ENCODE measurements at regions not wholly inside any gene's neighbourhood (a gene's known extent, or its start where the extent isn't known, plus 50 kb on each side); places are given as distances from the start of the nearest gene placed in this dataset.

DNA sequence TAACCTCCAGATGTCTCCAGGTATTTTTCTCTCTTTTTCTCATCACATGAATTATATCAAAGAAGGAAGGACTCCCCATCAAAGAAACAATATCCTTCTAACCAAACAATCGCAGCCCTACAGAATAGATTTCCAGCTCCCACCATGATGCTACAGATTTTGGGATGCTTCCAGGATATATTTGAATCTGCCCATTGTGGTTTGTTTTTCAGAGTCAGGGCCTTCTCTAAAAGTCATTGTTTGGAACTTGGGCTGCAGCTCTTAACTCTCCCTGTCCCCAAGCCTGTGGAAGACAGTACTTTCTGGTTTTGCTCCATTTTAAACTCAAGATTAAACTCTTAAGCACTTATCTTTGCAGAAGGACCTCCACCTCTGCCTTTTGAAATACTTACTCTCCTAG lies 223.2 kb downstream of the PMAIP1 start:
- DNase-seq = no peak
- ATAC-seq (ENCODE audit: insufficient read depth, low FRiP score) = no peak
- no peak overlapping the region for H3K4me3 ChIP-seq
- no peaks in the 10 kb centered on the region for H3K27me3 ChIP-seq (ENCODE audit: control insufficient read depth in 3 of 3, insufficient read depth in 3 of 3, low read length in 2 of 3)
- no peak overlapping the region for H3K27ac ChIP-seq (ENCODE audit: low read depth in 1 of 2, low read length in 1 of 2)
- TF ChIP-seq, protein P1, sequence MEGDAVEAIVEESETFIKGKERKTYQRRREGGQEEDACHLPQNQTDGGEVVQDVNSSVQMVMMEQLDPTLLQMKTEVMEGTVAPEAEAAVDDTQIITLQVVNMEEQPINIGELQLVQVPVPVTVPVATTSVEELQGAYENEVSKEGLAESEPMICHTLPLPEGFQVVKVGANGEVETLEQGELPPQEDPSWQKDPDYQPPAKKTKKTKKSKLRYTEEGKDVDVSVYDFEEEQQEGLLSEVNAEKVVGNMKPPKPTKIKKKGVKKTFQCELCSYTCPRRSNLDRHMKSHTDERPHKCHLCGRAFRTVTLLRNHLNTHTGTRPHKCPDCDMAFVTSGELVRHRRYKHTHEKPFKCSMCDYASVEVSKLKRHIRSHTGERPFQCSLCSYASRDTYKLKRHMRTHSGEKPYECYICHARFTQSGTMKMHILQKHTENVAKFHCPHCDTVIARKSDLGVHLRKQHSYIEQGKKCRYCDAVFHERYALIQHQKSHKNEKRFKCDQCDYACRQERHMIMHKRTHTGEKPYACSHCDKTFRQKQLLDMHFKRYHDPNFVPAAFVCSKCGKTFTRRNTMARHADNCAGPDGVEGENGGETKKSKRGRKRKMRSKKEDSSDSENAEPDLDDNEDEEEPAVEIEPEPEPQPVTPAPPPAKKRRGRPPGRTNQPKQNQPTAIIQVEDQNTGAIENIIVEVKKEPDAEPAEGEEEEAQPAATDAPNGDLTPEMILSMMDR (IDR thresholded peaks at IDR 0.05; ENCODE audit: control extremely low read depth, extremely low read depth) = no peak
- peaks cover 0 to 4% (median 0%) of the 10 kb centered on the region in 4 donors for H3K9me3 ChIP-seq (ENCODE audit: control insufficient read depth in 4 of 4, insufficient read depth in 3 of 4, low read length in 3 of 4)
- H3K9ac ChIP-seq (ENCODE audit: insufficient read depth in 1 of 2, low read length in 2 of 2) = no peak overlapping the region
- H3K36me3 ChIP-seq (ENCODE audit: control insufficient read depth in 4 of 4, insufficient read depth in 4 of 4, low read length in 4 of 4) = no peaks in the 10 kb centered on the region
- no peaks in the 10 kb centered on the region for H3K4me1 ChIP-seq (ENCODE audit: control insufficient read depth in 5 of 5, insufficient read depth in 5 of 5, low read length in 5 of 5)
- WGBS, 2 donors = 92 to 96% methylated on average over 1 of the region's 1 CpG

DNA sequence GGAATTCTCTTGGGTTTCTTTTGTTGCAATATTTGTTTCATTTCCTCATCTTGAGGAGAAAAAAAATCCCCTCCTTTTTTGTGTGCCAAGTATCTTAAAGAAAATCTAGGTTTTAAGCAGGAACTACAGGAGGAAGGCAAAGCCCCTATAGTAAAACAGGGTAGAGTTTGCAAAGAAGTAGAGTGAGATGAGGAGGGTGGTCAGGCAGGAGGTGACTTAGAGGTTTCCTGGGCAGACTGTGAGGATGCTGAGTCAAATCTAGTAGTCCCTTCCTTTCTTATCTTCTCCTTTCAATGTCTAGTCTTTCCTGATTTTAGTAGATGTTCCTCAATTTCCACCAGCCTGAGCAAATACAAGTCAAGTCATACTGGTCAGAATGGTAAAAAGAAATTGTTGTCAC lies 222.5 kb downstream of the PMAIP1 start:
- Histone ChIP-seq H3K9ac (ENCODE audit: insufficient read depth in 1 of 2, low read length in 2 of 2) (no peak overlapping the region), H3K9me3 (ENCODE audit: control insufficient read depth in 4 of 4, insufficient read depth in 3 of 4, low read length in 3 of 4) (peaks cover 0 to 2% (median 0%) of the 10 kb centered on the region in 4 donors), H3K27me3 (ENCODE audit: control insufficient read depth in 3 of 3, insufficient read depth in 3 of 3, low read length in 2 of 3) (no peaks in the 10 kb centered on the region), H3K4me1 (ENCODE audit: control insufficient read depth in 5 of 5, insufficient read depth in 5 of 5, low read length in 5 of 5) (no peaks in the 10 kb centered on the region), H3K27ac (ENCODE audit: low read depth in 1 of 2, low read length in 1 of 2) (no peak overlapping the region), H3K4me3 (no peak overlapping the region), H3K36me3 (ENCODE audit: control insufficient read depth in 4 of 4, insufficient read depth in 4 of 4, low read length in 4 of 4) (no peaks in the 10 kb centered on the region)
- TF ChIP-seq, protein P1 (IDR thresholded peaks at IDR 0.05; ENCODE audit: control extremely low read depth, extremely low read depth) = no peak
- DNase-seq = no peak
- ATAC-seq (ENCODE audit: insufficient read depth, low FRiP score) = no peak

DNA sequence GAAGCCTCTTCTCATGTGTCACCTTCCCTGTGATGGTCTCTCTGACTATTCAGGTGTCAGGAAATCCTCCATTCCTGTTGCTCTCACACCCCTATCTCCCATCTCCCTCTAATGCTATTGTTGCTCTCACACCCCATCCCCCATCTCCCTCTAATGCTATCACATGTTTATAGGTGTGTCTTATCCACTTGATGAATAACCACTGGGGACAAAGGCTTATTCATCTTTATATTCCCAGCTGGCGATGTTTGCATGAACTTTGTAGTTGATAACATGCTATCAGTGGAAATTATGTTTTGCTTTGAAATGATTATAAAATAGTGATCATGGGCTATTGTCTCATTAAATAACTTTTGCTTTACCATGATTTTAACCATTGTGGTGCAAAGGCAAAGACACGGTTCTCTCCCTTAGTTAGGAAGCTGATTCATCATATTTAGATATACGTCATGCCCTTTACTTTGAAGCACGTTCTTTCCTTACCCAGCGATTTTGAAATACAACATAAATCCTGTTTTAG lies 220.5 kb downstream of the PMAIP1 start:
- Histone ChIP-seq H3K4me3 (no peak overlapping the region), H3K27ac (ENCODE audit: low read depth in 1 of 2, low read length in 1 of 2) (no peak overlapping the region), H3K4me1 (ENCODE audit: control insufficient read depth in 5 of 5, insufficient read depth in 5 of 5, low read length in 5 of 5) (no peaks in the 10 kb centered on the region), H3K9ac (ENCODE audit: insufficient read depth in 1 of 2, low read length in 2 of 2) (no peak overlapping the region), H3K9me3 (ENCODE audit: control insufficient read depth in 4 of 4, insufficient read depth in 3 of 4, low read length in 3 of 4) (no peaks in the 10 kb centered on the region), H3K36me3 (ENCODE audit: control insufficient read depth in 4 of 4, insufficient read depth in 4 of 4, low read length in 4 of 4) (no peaks in the 10 kb centered on the region), H3K27me3 (ENCODE audit: control insufficient read depth in 3 of 3, insufficient read depth in 3 of 3, low read length in 2 of 3) (no peaks in the 10 kb centered on the region)
- ATAC-seq (ENCODE audit: insufficient read depth, low FRiP score) (no peak), DNase-seq (no peak)
- TF ChIP-seq, protein P1 (IDR thresholded peaks at IDR 0.05; ENCODE audit: control extremely low read depth, extremely low read depth) = no peak
- WGBS, 2 donors = 85 to 86% methylated on average over 5 of the region's 5 CpGs

DNA sequence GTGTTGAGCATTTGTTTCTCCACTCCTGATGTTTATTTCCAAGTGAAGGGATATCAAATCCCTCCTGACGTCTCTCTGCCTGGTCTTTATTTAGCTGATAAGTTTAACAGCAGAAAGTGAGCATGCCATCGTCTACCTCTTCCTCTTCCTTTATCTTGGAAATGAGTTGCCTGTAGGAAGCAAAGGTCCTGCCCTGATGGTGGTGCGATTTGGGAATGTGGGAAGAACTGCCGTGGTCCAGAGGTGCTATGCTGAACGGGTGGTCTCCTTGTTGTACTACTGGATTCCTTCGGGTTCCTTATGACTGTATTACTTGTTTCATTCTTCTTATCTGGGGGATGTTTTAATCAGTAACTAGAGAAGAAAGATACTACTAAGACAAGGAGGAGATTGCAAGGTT lies 217.5 kb downstream of the PMAIP1 start:
- H3K27me3 ChIP-seq (ENCODE audit: control insufficient read depth in 3 of 3, insufficient read depth in 3 of 3, low read length in 2 of 3) = no peaks in the 10 kb centered on the region
- TF ChIP-seq, protein P1 (IDR thresholded peaks at IDR 0.05; ENCODE audit: control extremely low read depth, extremely low read depth) = no peak
- DNase-seq (no peak), ATAC-seq (ENCODE audit: insufficient read depth, low FRiP score) (no peak)
- no peak overlapping the region for H3K4me3 ChIP-seq
- no peaks in the 10 kb centered on the region for H3K4me1 ChIP-seq (ENCODE audit: control insufficient read depth in 5 of 5, insufficient read depth in 5 of 5, low read length in 5 of 5)
- WGBS, 2 donors = 54 to 67% methylated on average over 6 of the region's 6 CpGs
- H3K36me3 ChIP-seq (ENCODE audit: control insufficient read depth in 4 of 4, insufficient read depth in 4 of 4, low read length in 4 of 4) = no peaks in the 10 kb centered on the region
- no peak overlapping the region for H3K27ac ChIP-seq (ENCODE audit: low read depth in 1 of 2, low read length in 1 of 2)
- peaks cover 0 to 1% (median 0%) of the 10 kb centered on the region in 4 donors for H3K9me3 ChIP-seq (ENCODE audit: control insufficient read depth in 4 of 4, insufficient read depth in 3 of 4, low read length in 3 of 4)
- no peak overlapping the region for H3K9ac ChIP-seq (ENCODE audit: insufficient read depth in 1 of 2, low read length in 2 of 2)
